ENCODE measurements at regions not wholly inside any gene's neighbourhood (a gene's known extent, or its start where the extent isn't known, plus 50 kb on each side); places are given as distances from the start of the nearest gene placed in this dataset.
"Not testable (repeated sequence)": the region's sequence is repeated elsewhere in the genome, so short reads cannot be mapped to it uniquely, and the experiment has no call there.

- H3K4me3 ChIP-seq (ENCODE audit: low read length), result no peak overlapping the region
- no peak for DNase-seq (ENCODE audit: low read depth)
- no peak for TF ChIP-seq CTCF (conservative IDR thresholded peaks at IDR 0.05; ENCODE audit: low read length)
These were observed 66.6 kb upstream of the SPTLC3 start for GRCh38 chr20:12942123-12942522.

GRCh38 chr20:12946789-12947188, 62.0 kb upstream of the SPTLC3 start:
- TF ChIP-seq CTCF (conservative IDR thresholded peaks at IDR 0.05; ENCODE audit: low read length), result no peak
- no peak overlapping the region for H3K4me3 ChIP-seq (ENCODE audit: low read length)
- DNase-seq (ENCODE audit: low read depth), result no peak

- H3K4me3 ChIP-seq (ENCODE audit: low read length), result no peak overlapping the region
- no peak for TF ChIP-seq CTCF (conservative IDR thresholded peaks at IDR 0.05; ENCODE audit: low read length)
- DNase-seq (ENCODE audit: low read depth), result no peak
These were observed 61.1 kb upstream of the SPTLC3 start for GRCh38 chr20:12947691-12948090.

- DNase-seq (ENCODE audit: low read depth), result no peak
- TF ChIP-seq CTCF (conservative IDR thresholded peaks at IDR 0.05; ENCODE audit: low read length), result no peak
- no peak overlapping the region for H3K4me3 ChIP-seq (ENCODE audit: low read length)
These were observed 59.3 kb upstream of the SPTLC3 start for GRCh38 chr20:12949429-12949980.

GRCh38 chr20:12954254-12954653, 54.5 kb upstream of the SPTLC3 start:
- H3K4me3 ChIP-seq (ENCODE audit: low read length); DNase-seq (ENCODE audit: low read depth): not testable (repeated sequence)

- DNase-seq (ENCODE audit: low read depth), result no peak
- no peak overlapping the region for H3K4me3 ChIP-seq (ENCODE audit: low read length)
- no peak for TF ChIP-seq CTCF (conservative IDR thresholded peaks at IDR 0.05; ENCODE audit: low read length)
These were observed 53.2 kb upstream of the SPTLC3 start for GRCh38 chr20:12955611-12956010.

GRCh38 chr20:12956303-12956702, 52.5 kb upstream of the SPTLC3 start:
- DNase-seq (ENCODE audit: low read depth), result no peak
- TF ChIP-seq CTCF (conservative IDR thresholded peaks at IDR 0.05; ENCODE audit: low read length), result no peak
- no peak overlapping the region for H3K4me3 ChIP-seq (ENCODE audit: low read length)

GRCh38 chr20:12957968-12958367, 50.8 kb upstream of the SPTLC3 start:
- no peak for TF ChIP-seq CTCF (conservative IDR thresholded peaks at IDR 0.05; ENCODE audit: low read length)

More at GRCh38 chr20:12957968-12958367, 50.8 kb upstream of the SPTLC3 start:
- DNase-seq (ENCODE audit: low read depth), result no peak
- no peak overlapping the region for H3K4me3 ChIP-seq (ENCODE audit: low read length)
